Sigmoid colon (tissue), 4 donors: ENCODE measurements at regions not wholly inside any gene's neighbourhood (a gene's known extent, or its start where the extent isn't known, plus 50 kb on each side); places are given as distances from the start of the nearest gene placed in this dataset.

Experiments
- EP300 ChIP-seq, 4 donors: sonication (generic); formaldehyde crosslinking; IDR thresholded peaks; one replicate each; pipeline ENCODE4 v1.6.1; 2017; ENCODE audit warnings: antibody characterized with exemption in 4 of 4
- POLR2AphosphoS5 ChIP-seq, 4 donors: sonication (generic); formaldehyde crosslinking; IDR thresholded peaks; one replicate each; pipeline ENCODE4 v1.6.1; 2017; ENCODE audit warnings: antibody characterized with exemption in 4 of 4
- TF ChIP-seq, protein P1 (sequence below), 4 experiments: fragments of 450-650 bp in 3 of 4; fragments of 200-600 bp in 1 of 4; IDR thresholded peaks; one replicate each; pipeline ENCODE4 v1.5.1; 2016 to 2019; ENCODE audit warnings: antibody characterized with exemption in 4 of 4, mild to moderate bottlenecking in 3 of 4, moderate library complexity in 2 of 4

DNA sequence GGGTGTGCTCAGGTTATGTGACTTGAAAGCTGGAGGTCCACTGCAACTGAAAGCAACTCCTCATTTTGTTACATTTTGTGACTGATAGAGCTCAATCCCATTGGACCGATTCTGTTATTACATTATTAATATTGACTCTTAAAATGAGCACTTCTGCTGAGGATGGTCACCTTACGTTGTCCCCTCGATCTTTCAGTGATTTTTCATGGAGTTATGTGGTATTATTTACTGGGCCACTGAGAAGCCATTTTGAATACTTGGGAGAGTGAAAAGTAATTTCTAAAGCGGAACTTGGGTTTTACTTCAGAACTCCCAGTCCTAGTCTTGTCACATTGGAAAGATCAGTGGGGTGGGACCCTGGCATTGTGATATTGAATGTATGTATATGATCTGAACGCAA is 96.3 kb upstream of the FAM180A start:
- TF ChIP-seq, protein P1, sequence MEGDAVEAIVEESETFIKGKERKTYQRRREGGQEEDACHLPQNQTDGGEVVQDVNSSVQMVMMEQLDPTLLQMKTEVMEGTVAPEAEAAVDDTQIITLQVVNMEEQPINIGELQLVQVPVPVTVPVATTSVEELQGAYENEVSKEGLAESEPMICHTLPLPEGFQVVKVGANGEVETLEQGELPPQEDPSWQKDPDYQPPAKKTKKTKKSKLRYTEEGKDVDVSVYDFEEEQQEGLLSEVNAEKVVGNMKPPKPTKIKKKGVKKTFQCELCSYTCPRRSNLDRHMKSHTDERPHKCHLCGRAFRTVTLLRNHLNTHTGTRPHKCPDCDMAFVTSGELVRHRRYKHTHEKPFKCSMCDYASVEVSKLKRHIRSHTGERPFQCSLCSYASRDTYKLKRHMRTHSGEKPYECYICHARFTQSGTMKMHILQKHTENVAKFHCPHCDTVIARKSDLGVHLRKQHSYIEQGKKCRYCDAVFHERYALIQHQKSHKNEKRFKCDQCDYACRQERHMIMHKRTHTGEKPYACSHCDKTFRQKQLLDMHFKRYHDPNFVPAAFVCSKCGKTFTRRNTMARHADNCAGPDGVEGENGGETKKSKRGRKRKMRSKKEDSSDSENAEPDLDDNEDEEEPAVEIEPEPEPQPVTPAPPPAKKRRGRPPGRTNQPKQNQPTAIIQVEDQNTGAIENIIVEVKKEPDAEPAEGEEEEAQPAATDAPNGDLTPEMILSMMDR (IDR thresholded peaks at IDR 0.05): no peak
- no peak for TF ChIP-seq EP300 (IDR thresholded peaks at IDR 0.05)
- TF ChIP-seq POLR2AphosphoS5 (IDR thresholded peaks at IDR 0.05): no peak
